Stimulated activated CD4-positive, alpha-beta T cell treated with anti-CD3 and anti-CD28 coated beads, TNF-alpha, amount 100 ng/mL, for 48 hours (primary cell): ENCODE measurements at regions not wholly inside any gene's neighbourhood (a gene's known extent, or its start where the extent isn't known, plus 50 kb on each side); places are given as distances from the start of the nearest gene placed in this dataset.

ENCODE experiments used
- DNase-seq, 3 donors: peaks; one replicate each; pipeline ENCODE4 v3.0.0-alpha.2; 2020; ENCODE audit warnings: low read depth in 3 of 3

- no peak for DNase-seq
Measured at GRCh38 chr2:239780236-239780994, 244.7 kb downstream of the NDUFA10 start.

GRCh38 chr2:239779584-239779983, 245.6 kb downstream of the NDUFA10 start:
- DNase-seq = no peak

- DNase-seq = no peak
Measured at GRCh38 chr2:239778861-239779558, 246.1 kb downstream of the NDUFA10 start.

GRCh38 chr2:239778042-239778851, 246.9 kb downstream of the NDUFA10 start:
- DNase-seq = no peak

- DNase-seq = no peak
Measured at GRCh38 chr2:239777219-239777618, 247.9 kb downstream of the NDUFA10 start.

GRCh38 chr2:239776436-239777005, 248.6 kb downstream of the NDUFA10 start:
- DNase-seq = no peak

GRCh38 chr2:239775623-239776435, 249.3 kb downstream of the NDUFA10 start:
- no peak for DNase-seq

- DNase-seq = no peak
Measured at GRCh38 chr2:239774933-239775622, 250.1 kb downstream of the NDUFA10 start.

GRCh38 chr2:239774142-239774462, 251.0 kb downstream of the NDUFA10 start:
- DNase-seq = no peak

- DNase-seq = no peak
Measured at GRCh38 chr2:239773228-239774141, 251.7 kb downstream of the NDUFA10 start.

- no peak for DNase-seq
Measured at GRCh38 chr2:239772721-239773120, 252.4 kb downstream of the NDUFA10 start.

GRCh38 chr2:239770246-239770639, 254.9 kb downstream of the NDUFA10 start:
- no peak for DNase-seq

GRCh38 chr2:239769554-239770245, 255.4 kb downstream of the NDUFA10 start:
- no peak for DNase-seq

GRCh38 chr2:239768907-239769553, 256.1 kb downstream of the NDUFA10 start:
- no peak for DNase-seq

- no peak for DNase-seq
Measured at GRCh38 chr2:239768031-239768790, 256.9 kb downstream of the NDUFA10 start.

- no peak for DNase-seq
Measured at GRCh38 chr2:239767021-239767905, 257.9 kb downstream of the NDUFA10 start.

- DNase-seq = no peak
Measured at GRCh38 chr2:239765911-239766310, 259.2 kb downstream of the NDUFA10 start.
